Jurkat, Clone E6-1 (cell line): ENCODE measurements at regions not wholly inside any gene's neighbourhood (a gene's known extent, or its start where the extent isn't known, plus 50 kb on each side); places are given as distances from the start of the nearest gene placed in this dataset.
"Not testable (repeated sequence)": the region's sequence is repeated elsewhere in the genome, so short reads cannot be mapped to it uniquely, and the experiment has no call there.

Experiments used
- DNase-seq: peaks from one replicate; pipeline ENCODE4 v3.0.0-alpha.2; 2011; ENCODE audit warnings: low read depth, low spot score
- H3K4me3 ChIP-seq: 2 replicates; pipeline ENCODE4 v1.5.1; 2011; ENCODE audit warnings: mild to moderate bottlenecking, low read length, control low read depth, moderate library complexity

DNA sequence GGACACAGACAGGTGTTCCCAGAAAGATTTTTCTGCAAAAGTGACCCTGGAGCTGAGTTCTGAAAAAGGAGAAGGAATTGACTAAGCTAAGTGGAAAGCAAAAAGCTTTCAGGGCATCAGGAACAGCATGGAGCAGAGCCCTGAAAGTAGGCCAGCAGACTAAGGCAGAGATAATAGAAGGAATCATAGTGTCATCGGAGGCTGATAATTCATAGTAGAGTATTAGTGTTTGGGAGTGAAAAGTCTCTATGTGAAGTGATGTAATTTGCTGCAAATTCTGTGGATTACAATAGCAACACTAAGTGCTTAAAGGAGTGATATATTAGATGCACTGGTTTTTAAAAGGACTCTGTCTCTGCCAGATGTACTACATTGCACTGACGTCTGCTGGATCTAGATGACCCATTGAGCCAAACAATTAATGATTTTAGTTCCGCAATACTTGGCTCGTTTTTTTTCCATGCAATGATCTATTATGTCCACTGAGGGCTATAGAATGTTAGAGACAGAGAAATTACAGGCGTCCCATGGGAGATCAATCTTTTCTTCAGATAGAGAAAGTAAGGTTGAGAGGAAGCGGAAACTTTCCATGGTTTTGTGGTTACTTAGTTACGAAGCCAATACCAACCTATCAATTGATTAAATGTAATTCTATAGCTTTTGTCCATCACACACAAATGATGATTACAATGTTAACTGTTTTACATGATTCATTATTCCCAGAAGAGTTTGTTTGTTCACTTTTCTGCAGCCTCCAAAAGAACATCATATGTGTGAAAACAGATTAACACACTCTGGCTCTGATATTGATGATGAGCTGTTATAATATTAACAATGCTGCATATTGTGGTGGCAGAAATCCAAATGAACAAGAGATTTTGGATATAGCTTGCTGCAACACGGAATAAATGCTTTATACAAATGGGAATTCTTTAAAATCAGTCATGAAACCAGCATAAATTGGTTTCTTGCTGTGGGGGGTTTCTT lies 143.7 kb downstream of the MC4R start:
- no peak overlapping the region for H3K4me3 ChIP-seq
- DNase-seq, result no peak

DNA sequence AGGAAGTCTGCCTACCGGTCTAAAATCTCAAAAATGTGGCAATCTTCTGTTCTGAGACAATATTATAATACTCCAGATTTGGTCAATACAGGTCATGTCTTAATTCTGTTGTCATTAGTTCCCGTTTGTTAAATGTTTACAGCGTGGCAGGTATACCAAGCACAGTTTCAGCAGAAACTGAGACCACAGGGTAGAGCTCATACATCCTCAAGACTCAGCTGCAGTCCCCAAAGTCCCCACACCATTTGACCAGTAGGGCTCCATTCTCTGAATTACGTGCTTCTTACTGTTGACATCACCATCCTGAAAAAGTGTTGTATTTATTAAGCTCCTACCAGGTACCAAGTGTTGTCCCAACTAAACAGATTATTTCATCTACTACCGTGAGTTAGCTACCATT lies 157.1 kb downstream of the MC4R start:
- no peak for DNase-seq
- no peak overlapping the region for H3K4me3 ChIP-seq

DNA sequence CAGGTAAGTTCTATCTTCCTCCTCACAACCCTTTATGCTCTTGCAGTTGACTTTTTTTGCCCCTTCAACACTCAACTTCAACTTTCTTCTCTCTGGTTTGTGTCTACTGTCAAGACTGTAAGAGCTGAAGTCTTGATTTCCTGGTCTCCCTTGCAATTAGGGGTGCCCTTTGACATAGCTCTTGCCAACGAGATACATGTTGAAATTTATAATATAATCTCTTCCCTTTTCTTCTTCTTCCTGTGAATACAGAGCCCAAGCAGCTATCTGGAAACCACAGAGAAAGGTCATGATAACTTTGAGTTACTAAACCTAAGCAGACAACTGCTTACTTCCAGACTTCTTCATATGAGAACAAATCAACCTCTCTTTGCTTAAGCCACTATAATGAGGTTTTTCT lies 163.5 kb downstream of the MC4R start:
- DNase-seq, result no peak
- H3K4me3 ChIP-seq, result no peak overlapping the region

DNA sequence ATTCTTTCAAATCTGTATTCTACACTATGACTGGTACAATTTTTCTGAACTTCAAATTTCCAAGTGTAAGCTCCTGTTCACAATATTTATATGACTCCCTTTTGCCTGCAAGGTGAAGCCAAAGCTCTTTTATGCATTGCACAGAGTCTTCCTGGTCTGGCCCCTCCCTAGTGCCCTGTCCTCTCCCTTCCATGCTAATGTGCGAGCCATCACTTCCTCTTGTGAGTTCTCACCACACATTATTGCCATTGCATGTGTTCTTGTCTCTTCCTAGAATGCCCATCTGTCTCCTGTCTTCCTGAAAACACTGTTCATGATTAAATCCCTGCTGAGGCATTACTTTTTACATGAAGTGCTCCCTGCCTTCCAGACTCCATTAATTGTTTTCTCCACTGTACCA lies 169.9 kb downstream of the MC4R start:
- H3K4me3 ChIP-seq, result no peak overlapping the region
- DNase-seq, result no peak

DNA sequence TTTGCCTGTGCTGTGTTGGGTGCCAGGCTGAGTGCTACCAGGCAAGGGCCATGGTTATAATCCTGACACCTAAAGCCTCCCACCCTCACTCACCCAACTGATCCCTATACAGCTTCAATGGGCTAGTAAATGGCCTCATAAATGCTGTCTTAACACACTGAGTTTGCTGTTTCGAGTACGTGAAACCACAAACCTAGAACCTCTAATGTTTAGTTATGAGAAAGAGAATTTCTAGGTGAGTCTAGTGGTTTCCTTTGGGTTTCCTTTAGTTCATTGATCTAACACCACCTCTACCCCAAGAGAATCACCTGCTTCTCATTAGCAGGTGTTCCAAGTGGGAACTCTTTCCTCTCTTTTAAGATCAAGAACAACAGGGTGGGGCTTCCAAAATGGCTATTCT lies 172.0 kb downstream of the MC4R start:
- H3K4me3 ChIP-seq, result no peak overlapping the region
- DNase-seq, result peak; percentile 60

DNA sequence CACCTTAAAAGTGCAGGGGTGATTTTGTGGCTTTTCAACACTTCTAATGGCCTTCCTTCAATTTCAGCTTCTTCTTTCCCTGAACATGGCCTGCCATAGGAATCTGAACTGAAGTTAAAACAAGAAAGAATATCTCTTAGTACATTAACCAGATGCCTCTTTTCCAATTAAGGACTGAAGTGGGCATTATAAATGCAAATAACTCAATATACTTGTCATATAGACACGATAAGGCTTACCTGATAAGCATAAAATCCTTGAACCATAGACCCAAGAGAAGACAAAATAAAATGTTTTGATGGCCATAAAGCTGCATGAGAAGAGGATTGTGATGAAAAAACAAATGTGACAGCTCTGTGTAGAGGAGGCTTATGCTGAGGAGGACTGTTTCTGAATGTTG lies 173.1 kb downstream of the MC4R start:
- H3K4me3 ChIP-seq, result no peak overlapping the region
- DNase-seq, result no peak

DNA sequence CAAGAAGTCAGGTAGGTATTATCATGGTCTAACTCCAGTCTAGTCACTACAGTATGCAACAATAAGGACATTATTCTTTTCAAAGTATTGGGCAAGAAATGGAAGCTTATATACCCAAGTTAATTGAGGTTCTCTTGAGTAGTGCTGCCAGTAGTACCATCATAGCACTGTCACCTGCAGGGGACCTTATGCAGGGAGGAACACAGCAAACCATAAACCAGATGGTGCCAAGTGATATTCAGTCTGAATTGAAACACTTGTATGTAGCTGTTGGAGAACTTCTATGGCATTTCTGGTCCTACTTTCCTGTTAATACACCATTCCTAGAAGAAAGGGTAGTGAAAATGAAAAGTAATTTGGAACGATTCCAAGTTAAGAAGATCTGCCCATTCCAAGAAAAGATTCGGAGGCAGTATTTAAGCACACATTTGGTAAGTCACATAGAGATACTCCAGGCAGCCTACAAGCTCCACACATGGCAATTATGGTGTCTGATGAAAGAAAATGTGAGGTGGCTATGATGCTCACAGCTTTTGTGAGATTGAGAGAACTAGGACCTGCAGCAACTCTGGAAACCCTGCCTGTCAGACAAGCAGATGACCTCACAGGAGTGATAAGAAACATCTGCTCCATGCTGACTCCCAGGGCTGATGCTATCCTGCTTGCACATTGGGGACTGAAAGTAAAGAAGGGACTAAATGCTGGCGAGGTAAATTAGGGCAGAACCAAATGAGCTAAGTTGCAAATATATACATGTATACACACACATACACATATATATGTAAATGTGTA lies 174.7 kb downstream of the MC4R start:
- DNase-seq, result peak; percentile 18
- no peak overlapping the region for H3K4me3 ChIP-seq

DNA sequence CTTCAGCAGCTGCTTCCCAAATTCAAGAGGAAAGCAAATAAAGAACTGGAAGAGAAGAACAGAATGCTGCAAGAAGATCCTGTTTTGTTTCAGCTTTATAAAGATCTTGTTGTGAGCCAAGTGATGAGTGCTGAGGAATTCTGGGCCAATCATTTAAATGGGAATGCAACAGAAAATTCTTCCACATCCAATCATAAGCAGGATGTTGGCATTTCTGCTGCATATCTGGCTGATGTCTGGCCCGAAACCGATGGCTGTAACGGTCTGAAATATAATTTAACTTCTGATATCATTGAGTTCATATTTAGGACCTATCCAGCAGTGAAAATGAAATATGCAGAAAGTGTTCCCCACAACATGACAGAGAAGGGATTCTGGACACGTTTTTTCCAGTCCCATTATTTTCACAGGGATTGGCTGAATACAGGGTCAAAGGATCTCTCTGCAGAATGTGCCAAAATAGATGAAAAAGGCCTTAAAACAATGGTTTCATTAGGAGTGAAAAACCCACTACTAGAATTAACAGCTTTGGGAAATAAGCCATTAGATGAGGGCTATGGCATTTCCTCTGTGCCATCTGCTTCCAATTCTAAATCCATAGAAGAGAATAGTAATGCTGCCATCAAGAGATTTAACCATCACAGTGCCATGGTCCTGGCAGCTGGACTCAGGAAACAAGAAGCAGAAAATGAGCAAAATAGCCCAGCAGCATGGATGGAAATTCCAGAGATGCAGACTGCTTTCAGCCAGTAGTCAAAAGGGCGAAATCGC lies 175.6 kb downstream of the MC4R start:
- H3K4me3 ChIP-seq, result no peak overlapping the region
- no peak for DNase-seq

DNA sequence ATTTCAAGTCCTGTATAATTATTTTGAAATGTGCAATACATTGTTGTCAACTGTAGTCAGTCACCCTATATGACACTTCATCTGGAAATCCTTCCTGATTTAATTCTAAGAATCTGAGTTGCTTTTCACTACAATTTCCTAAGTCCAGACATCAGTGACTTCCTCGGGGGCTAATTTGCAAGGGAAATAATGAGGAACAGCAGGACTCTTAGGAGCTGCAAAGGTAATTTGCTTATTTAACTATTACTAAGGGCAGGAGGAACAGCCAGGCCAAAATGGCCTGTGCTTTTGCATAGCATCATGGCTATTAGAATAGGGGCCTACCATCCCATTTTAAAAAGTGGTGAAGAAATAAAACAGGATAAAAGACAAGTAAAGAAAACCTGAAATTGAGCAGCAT lies 178.8 kb downstream of the MC4R start:
- no peak overlapping the region for H3K4me3 ChIP-seq
- no peak for DNase-seq

DNA sequence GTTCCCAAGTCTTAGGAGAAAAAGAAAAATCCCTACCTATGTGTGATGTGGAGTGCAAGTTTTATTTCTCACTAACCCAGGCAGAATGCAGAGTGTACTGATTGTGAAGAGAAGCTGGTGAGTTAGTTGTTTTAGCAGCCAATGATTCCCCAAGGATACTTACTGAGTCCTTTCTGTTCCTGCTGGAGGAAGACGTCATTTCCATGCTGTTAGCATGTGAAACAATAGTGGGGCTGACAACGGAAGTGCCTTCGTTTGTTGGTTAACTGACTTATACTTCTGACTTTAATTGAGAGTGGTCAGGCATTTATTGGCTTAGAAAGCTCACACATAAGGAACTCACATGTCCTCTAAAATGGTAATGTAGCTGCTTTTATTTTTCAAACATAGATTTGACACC lies 180.6 kb downstream of the MC4R start:
- no peak overlapping the region for H3K4me3 ChIP-seq
- no peak for DNase-seq

DNA sequence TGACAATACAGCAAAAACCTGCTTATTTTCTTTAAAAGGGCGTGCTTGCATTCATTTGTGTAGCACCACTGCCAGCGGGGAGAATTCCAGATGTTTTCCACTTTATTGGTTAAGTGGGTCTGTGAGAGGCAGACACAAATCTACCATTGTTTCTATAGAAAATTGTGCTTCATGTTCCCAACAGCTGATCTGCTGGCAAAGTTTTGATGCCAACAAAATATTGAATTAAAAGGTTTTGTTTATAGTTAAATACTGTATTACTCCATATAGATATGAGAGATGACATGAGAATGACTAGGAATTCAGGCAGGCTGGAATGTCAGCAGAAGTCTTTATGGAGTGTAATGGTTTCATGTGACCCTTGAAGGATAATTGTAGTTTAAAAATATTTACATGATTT lies 182.7 kb downstream of the MC4R start:
- DNase-seq, result no peak
- no peak overlapping the region for H3K4me3 ChIP-seq

DNA sequence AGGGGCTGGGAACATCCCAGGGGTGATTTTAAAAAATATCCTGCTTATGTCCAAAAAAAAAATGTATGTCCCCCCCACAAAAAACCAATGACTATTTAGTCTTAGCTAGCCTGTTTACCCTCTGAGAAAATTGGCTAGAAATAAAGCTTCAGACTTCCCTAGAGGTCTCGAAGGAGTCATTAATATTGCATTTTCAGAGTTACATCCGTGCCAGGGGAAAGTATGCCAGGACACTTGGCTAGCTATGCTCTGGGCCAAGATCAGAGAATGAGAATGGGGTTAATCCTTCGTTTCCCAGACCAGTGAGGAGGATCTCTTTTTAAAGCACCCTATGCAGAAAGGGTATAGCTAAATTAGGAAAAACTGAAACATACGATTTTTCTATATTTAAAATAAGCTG lies 183.6 kb downstream of the MC4R start:
- no peak overlapping the region for H3K4me3 ChIP-seq
- DNase-seq, result no peak

DNA sequence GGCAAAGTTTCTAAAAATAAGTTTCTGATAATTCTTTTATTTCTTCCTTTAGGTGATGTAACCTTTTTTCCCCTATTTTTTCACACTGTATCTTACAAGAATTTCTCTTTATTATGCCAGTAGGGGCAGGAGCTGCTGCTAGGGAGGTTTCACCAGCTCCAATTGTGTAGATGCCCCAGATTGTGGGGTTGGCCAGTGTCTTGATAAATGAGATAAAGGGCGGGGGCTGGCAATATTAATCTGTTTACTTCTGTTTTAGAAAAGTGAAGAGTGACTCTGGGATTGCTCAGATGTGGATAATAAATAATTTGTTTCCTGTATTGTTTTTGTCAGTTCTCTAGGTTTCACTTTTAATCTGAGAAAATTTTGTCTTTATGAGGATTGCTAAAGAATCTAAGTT lies 190.4 kb downstream of the MC4R start:
- H3K4me3 ChIP-seq, result no peak overlapping the region
- DNase-seq, result no peak

DNA sequence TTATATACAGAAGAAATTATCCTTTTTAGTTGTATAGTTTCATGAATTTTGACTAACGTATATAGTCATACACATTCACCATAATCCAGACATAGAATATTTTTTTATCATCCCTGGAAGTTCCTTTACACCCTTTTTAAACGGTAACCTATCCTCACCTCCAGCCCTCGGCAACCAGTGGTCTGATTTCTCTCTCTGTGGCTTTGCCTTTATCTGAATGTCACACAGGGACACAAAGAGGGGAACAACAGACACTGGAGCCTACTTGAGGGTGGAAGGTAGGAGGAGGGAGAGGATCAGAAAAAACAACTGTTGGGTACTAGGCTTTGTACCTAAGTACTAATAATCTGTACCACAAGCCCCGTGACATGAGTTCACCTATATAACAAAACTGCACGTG lies 191.9 kb downstream of the MC4R start:
- H3K4me3 ChIP-seq, result no peak overlapping the region
- no peak for DNase-seq

DNA sequence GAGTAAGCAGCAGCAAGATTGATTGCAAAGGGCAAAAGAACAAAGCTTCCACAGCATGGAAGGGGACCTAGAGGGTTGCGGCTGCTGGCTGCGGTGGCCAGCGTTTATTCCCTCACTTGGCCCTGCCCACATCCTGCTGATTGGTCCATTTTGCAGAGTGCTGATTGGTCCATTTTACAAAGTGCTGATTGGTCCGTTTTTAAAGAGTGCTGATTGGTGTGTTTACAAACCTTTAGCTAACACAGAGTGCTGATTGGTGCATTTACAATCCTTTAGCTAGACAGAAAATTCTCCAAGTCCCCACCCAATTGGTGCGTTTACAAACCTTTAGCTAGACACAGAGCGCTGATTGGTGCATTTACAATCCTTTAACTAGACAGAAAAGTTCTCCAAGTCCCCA lies 194.4 kb downstream of the MC4R start:
- DNase-seq, H3K4me3 ChIP-seq: not testable (repeated sequence)

DNA sequence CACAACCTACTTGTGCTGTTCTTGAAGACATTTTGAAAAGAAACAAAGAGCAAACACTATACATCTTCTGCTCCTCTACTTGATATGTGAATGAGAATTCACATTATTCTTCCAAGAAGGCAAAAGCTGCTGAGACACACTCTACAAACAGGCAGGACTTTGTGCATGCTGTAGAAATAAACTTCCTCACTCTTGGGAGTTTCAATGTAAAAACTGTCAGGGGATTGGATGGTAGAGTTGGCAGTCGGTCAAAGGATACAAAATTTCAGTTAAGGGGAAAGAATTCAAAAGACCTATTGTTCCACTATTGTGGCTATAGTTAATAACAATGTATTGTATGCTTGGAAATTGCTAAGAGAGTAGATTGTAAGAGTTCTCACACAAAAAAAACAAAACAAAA lies 196.3 kb downstream of the MC4R start:
- H3K4me3 ChIP-seq, result no peak overlapping the region
- no peak for DNase-seq

DNA sequence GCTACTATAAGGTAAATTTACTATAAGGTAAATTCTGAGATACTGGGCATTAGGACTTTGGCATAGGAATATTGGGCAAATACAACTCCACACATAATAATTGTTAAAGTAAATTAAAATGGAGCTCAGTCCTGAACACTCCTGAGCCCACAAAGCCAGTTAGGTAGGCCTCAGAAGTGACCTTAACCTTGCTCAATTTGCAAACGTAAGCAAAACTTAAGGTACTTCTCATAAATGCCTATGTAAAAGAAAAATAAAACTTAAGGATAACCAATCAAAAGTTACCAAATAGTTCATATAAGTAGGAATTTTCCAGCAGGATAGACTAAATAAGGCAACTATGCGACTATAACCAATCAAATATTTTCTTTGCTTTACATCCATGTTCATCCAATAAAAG lies 197.7 kb downstream of the MC4R start:
- DNase-seq, result no peak
- no peak overlapping the region for H3K4me3 ChIP-seq

DNA sequence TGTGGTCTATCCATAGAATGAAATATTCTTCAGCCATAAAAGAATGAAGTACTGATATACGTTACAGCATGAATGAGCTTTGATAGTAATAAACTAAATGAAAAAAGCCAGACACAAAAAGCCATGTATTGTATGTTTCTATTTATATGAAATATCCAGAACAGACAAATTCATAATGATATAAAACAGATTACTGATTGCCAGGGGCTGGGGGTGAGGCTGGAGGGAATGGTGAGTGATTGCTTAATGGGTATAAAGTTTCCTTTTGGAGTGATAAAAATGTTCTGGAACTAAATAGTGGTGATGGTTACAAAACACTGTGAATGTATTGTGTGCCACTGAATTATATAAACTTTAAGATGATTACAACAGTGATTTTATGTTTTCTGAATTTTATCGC lies 200.5 kb downstream of the MC4R start:
- DNase-seq, result no peak
- no peak overlapping the region for H3K4me3 ChIP-seq

DNA sequence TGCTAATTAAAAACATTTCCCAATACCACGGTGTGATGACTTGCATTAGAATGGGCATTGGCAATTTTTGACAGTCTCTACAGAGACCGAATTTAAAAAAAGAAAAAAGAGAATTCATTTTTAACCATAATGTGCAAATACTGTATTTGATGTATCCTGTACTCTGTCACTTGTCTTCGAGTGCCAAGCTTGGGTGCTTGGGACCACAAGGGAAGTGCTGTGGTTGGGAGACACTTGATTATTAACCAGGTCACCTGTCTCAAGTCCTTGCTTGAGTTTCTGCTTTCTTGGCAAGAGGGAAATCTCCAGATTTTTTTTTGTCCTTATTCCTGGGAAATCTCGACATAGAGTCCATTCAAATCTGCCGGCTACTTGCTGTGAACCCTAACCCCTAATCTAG lies 209.0 kb downstream of the MC4R start:
- DNase-seq, result no peak
- H3K4me3 ChIP-seq, result no peak overlapping the region

DNA sequence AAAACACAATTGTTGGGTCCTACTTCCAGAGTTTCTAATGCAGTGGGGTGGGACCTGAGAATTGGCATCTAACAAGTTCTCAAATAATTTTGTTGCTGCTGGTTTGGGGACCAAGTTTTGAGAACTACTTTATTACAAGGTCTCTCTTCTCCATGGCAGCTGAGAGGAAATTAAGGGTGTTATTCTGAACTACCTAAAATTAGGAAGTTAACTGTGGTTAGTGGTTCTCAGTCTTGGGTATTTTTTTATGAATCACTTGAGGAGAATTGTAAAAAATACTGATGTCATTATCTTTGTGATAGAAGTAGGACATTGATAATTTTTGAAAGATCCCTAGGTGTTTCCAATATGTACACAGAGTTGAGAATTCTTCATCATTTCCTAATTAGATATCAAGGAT lies 210.2 kb downstream of the MC4R start:
- no peak overlapping the region for H3K4me3 ChIP-seq
- DNase-seq, result no peak
